A673 (cell line): ENCODE measurements at regions not wholly inside any gene's neighbourhood (a gene's known extent, or its start where the extent isn't known, plus 50 kb on each side); places are given as distances from the start of the nearest gene placed in this dataset.

Source experiments
- BruUV-seq: library from RNA; stranded (reverse); fragments of 400-500 nt; replicated peaks from 2 replicates; lab custom pipeline; 2021; lab: Mats Ljungman, UMichigan
- CTCF ChIA-PET: fragments of 300-600 bp; sonication (Branson Sonifier 250); formaldehyde crosslinking; loops from one replicate; lab custom pipeline; 2022; ENCODE audit warnings: antibody characterized with exemption; lab: Charles Lee
- POLR2A ChIA-PET: fragments of 300-600 bp; sonication (Branson Sonifier 250); formaldehyde crosslinking; loops from one replicate; lab custom pipeline; 2022; ENCODE audit warnings: antibody characterized with exemption; ENCODE audit not compliant: low non-redundant PET; lab: Charles Lee
- DNase-seq: peaks from one replicate; pipeline ENCODE4 v3.0.0-alpha.2; 2015; ENCODE audit warnings: low spot score
- H3K27ac ChIP-seq: fragments of 200-600 bp; sonication (generic); 2 replicates; pipeline ENCODE4 v1.5.1; 2016; ENCODE audit warnings: mixed run types, low read depth, mild to moderate bottlenecking, mixed read lengths, antibody characterized with exemption, low read length; ENCODE audit not compliant: poor library complexity, severe bottlenecking
- H3K27me3 ChIP-seq: fragments of 200-600 bp; sonication (generic); replicated peaks from 2 replicates; pipeline ENCODE4 v1.6.1; 2017; ENCODE audit warnings: mixed run types, low read depth, mild to moderate bottlenecking, mixed read lengths, antibody characterized with exemption, low read length; ENCODE audit not compliant: insufficient read depth, poor library complexity
- H3K36me3 ChIP-seq: fragments of 200-600 bp; sonication (generic); 2 replicates; pipeline ENCODE4 v1.6.1; 2016; ENCODE audit warnings: mixed run types, mild to moderate bottlenecking, mixed read lengths, antibody characterized with exemption, low read length; ENCODE audit not compliant: insufficient read depth, poor library complexity, severe bottlenecking
- H3K4me1 ChIP-seq: fragments of 200-600 bp; sonication (generic); 2 replicates; pipeline ENCODE4 v1.6.1; 2017; ENCODE audit warnings: mixed run types, mild to moderate bottlenecking, mixed read lengths, antibody characterized with exemption, low read length; ENCODE audit not compliant: insufficient read depth, poor library complexity, severe bottlenecking
- H3K4me3 ChIP-seq: fragments of 200-600 bp; sonication (generic); 2 replicates; pipeline ENCODE4 v1.5.1; 2016; ENCODE audit warnings: low read depth, mixed run types, mild to moderate bottlenecking, mixed read lengths, low read length; ENCODE audit not compliant: poor library complexity, severe bottlenecking
- H3K9me3 ChIP-seq: fragments of 200-600 bp; sonication (generic); 2 replicates; pipeline ENCODE4 v1.6.1; 2016; ENCODE audit warnings: mixed run types, low read depth, mild to moderate bottlenecking, mixed read lengths, antibody characterized with exemption, low read length; ENCODE audit not compliant: poor library complexity, severe bottlenecking
- EZH2 ChIP-seq: fragments of 200-600 bp; sonication (generic); IDR thresholded peaks from 2 replicates; pipeline ENCODE4 v1.6.1; 2017; ENCODE audit warnings: borderline replicate concordance, low read depth, mild to moderate bottlenecking, mixed read lengths, antibody characterized with exemption, low read length; ENCODE audit not compliant: poor library complexity, severe bottlenecking
- intact Hi-C: fragments of 100-400 bp; cut with micrococcal nuclease; formaldehyde crosslinking; loops from one replicate; pipeline ENCODE4 v1.10.0; 2022; ENCODE audit not compliant: unreplicated experiment
- TF ChIP-seq, protein P1 (sequence below): fragments of 300-800, 200-600 bp; sonication (generic); conservative IDR thresholded peaks from 2 replicates; pipeline ENCODE4 v1.5.1; 2017; ENCODE audit warnings: low read depth, mild to moderate bottlenecking, antibody characterized with exemption, low read length, moderate library complexity, mixed read lengths

DNA sequence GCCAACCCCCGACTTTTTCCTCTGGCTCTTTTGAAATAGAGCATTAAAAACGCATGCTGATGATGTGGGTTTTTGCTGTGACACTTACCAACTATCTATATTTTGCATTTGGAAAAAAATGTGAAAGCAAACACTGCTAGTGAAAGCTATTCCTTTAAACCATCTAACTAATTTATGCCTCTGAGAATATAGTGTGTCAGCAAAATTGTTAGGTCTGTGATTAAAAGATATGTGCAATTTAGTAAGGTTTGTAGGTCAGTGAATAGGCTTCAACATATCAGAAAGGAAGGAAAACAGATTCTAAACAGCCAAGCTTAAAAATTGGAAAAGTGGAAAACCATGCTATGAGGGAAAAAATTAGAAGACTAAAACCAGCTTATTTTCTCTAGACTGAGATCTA, 1929.3 kb downstream of the NCAM2 start:
- Histone ChIP-seq H3K36me3 (no peaks in the 10 kb centered on the region), H3K27ac (no peak overlapping the region), H3K9me3 (no peaks in the 10 kb centered on the region), H3K4me1 (no peaks in the 10 kb centered on the region), H3K4me3 (no peak overlapping the region), H3K27me3 (no peaks in the 10 kb centered on the region)
- TF ChIP-seq, protein P1, sequence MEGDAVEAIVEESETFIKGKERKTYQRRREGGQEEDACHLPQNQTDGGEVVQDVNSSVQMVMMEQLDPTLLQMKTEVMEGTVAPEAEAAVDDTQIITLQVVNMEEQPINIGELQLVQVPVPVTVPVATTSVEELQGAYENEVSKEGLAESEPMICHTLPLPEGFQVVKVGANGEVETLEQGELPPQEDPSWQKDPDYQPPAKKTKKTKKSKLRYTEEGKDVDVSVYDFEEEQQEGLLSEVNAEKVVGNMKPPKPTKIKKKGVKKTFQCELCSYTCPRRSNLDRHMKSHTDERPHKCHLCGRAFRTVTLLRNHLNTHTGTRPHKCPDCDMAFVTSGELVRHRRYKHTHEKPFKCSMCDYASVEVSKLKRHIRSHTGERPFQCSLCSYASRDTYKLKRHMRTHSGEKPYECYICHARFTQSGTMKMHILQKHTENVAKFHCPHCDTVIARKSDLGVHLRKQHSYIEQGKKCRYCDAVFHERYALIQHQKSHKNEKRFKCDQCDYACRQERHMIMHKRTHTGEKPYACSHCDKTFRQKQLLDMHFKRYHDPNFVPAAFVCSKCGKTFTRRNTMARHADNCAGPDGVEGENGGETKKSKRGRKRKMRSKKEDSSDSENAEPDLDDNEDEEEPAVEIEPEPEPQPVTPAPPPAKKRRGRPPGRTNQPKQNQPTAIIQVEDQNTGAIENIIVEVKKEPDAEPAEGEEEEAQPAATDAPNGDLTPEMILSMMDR = no peak
- no peak for TF ChIP-seq EZH2
- no peak for DNase-seq
- no TSS peak for BruUV-seq
- POLR2A ChIA-PET = no interaction called here
- intact Hi-C loops = no loop called here
- CTCF ChIA-PET = no interaction called here

DNA sequence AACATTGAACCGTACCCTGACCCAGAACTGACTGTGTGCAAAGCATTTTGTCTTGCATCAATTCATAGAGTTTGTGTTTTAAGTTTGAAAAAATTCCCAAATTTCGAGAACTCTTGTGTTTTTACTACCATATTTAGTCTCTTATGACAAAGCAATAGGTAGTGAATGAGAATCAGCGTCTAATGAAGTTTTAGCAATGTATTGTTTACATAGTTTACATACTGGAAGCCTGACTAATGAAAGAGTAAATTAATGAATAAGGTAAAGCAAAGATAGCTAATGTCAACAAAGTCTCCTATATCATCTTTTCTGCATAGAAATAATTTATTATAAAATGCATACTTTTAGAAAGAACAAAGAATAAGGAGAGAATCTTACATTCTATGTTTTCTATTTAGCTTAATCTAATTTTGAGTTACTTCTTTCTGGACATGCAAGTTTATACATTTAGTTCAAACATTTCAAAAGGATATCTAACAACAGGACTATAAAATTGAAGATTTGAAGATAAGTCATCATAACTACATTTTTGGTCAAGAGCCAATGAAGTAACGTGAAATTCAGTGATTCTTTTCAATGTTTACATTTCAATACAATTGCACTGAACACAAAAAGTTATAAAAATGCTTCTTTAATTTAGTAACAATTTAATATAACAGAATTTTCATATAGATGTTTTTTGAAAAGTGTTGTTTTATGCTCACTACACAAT, 1943.7 kb downstream of the NCAM2 start:
- Histone ChIP-seq H3K9me3 (no peaks in the 10 kb centered on the region), H3K27me3 (no peaks in the 10 kb centered on the region), H3K36me3 (no peaks in the 10 kb centered on the region), H3K27ac (no peak overlapping the region), H3K4me3 (no peak overlapping the region), H3K4me1 (no peaks in the 10 kb centered on the region)
- intact Hi-C loops = no loop called here
- TF ChIP-seq, protein P1 = no peak
- TF ChIP-seq EZH2 = no peak
- ChIA-PET POLR2A (no interaction called here), CTCF (no interaction called here)
- DNase-seq = no peak
- BruUV-seq = no TSS peak

DNA sequence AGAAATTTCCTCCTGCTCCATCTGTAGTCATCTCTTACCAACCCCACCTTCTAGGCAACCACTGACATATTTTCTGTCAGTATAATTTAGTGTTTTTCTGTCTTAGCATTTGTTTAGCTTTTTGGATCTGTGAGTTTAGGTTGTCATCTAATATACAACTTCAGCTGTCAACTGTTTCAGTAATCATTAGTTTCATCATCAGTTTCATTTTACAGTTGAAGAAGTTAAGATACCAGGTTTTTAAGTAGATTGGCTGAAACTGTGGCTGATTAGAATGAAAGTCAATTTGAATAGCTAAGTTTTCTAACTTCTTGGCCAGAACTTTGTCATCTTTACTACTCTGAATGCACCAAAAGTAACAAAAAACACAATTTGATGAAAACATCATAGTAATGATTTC, 1957.3 kb downstream of the NCAM2 start:
- TF ChIP-seq EZH2 = no peak
- TF ChIP-seq, protein P1 = no peak
- CTCF ChIA-PET = no interaction called here

More for the DNA sequence above, 1957.3 kb downstream of the NCAM2 start:
- Histone ChIP-seq H3K27me3 (no peaks in the 10 kb centered on the region), H3K36me3 (no peaks in the 10 kb centered on the region), H3K4me3 (no peak overlapping the region), H3K9me3 (no peaks in the 10 kb centered on the region), H3K27ac (no peak overlapping the region), H3K4me1 (no peaks in the 10 kb centered on the region)
- POLR2A ChIA-PET = no interaction called here
- intact Hi-C loops = no loop called here
- no TSS peak for BruUV-seq
- no peak for DNase-seq
